ENCODE measurements at regions not wholly inside any gene's neighbourhood (a gene's known extent, or its start where the extent isn't known, plus 50 kb on each side); places are given as distances from the start of the nearest gene placed in this dataset.

DNA sequence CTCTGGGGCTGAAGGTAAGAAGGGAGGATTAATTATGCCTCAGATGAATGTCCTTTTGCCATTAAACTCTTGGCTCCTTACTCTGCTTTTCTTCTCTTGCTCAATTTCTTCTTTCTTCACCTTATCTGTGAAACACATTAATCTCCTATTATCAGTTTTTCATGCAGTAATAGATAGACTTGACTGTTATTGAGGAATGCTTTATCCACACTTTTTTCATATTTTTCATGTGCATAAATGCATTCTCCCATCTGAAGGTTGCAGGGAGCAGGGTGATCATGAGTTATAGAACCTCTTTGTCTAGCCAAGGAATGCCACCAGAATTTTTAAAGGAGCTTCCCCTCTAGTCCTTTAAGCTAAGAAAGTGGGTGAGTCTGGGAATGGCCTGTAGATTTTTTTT lies 66.4 kb upstream of the CD180 start:
- no peak overlapping the region for H3K4me2 ChIP-seq (ENCODE audit: insufficient read depth, low read length, poor library complexity, severe bottlenecking)
- H4K91ac ChIP-seq (ENCODE audit: low read depth, low read length, poor library complexity), result no peak overlapping the region
- no peak overlapping the region for H2BK5ac ChIP-seq (ENCODE audit: low read length)
- H2AFZ ChIP-seq (ENCODE audit: low read length), result no peak overlapping the region
- no peak overlapping the region for H3K4me3 ChIP-seq (ENCODE audit: low read length in 2 of 2)
- H3K36me3 ChIP-seq (replicated peaks in 1 of 2; ENCODE audit: control insufficient read depth in 2 of 2, insufficient read depth in 2 of 2, low read length in 2 of 2), result no peaks in the 10 kb centered on the region
- no peak overlapping the region for H3K14ac ChIP-seq (ENCODE audit: low read length)
- peaks cover 0 to 10% of the 10 kb centered on the region in 2 donors for H3K9me3 ChIP-seq (replicated peaks in 1 of 2; ENCODE audit: control insufficient read depth in 2 of 2, insufficient read depth in 1 of 2, low read depth in 1 of 2, low read length in 2 of 2)
- no peak overlapping the region for H3K9ac ChIP-seq (ENCODE audit: low read depth, low read length, poor library complexity)
- H3K23ac ChIP-seq (ENCODE audit: low read depth, low read length, poor library complexity), result no peak overlapping the region
- H2BK15ac ChIP-seq (ENCODE audit: low read length), result no peak overlapping the region
- no peak overlapping the region for H4K8ac ChIP-seq (ENCODE audit: low read depth, low read length)
- H2BK12ac ChIP-seq (ENCODE audit: low read length), result no peak overlapping the region
- H3K27ac ChIP-seq (replicated peaks; ENCODE audit: low read length), result no peak overlapping the region
- no peak overlapping the region for H2BK120ac ChIP-seq (ENCODE audit: low read depth, low read length)
- no peak overlapping the region for H3K18ac ChIP-seq (ENCODE audit: low read length)
- H3K27me3 ChIP-seq (ENCODE audit: control insufficient read depth in 3 of 3, insufficient read depth in 3 of 3, low read depth in 1 of 3, low read length in 3 of 3), result no peaks in the 10 kb centered on the region
- no peak for DNase-seq (ENCODE audit: low spot score)
- no peak overlapping the region for H3K4ac ChIP-seq (ENCODE audit: low read length)
- H3K79me1 ChIP-seq (ENCODE audit: low read depth, low read length), result no peaks in the 10 kb centered on the region
- H2AK5ac ChIP-seq (ENCODE audit: low read depth, low read length), result no peak overlapping the region
- peaks cover 5 to 8% of the 10 kb centered on the region in 2 donors for H3K4me1 ChIP-seq (ENCODE audit: control insufficient read depth in 2 of 2, insufficient read depth in 1 of 2, low read depth in 1 of 2, low read length in 2 of 2)

DNA sequence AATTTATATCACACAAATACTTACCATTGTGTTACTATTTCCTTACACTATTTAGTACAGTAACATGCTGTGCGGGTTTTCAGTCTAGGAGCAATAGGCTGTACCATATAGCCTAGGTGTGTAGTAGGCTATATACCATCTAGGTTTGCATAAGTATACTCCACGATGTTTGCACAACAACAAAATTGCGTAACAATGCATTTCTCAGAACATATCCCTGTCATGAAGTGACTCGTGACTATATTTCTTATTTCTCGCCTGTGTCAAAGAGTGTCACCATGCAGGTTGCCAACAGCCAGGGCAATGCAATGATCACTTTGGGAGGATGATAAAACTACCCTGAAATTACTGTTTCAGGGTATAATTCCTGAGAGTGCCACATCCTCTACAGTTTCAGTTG lies 65.6 kb upstream of the CD180 start:
- Histone ChIP-seq H3K79me1 (ENCODE audit: low read depth, low read length) (no peaks in the 10 kb centered on the region), H3K36me3 (replicated peaks in 1 of 2; ENCODE audit: control insufficient read depth in 2 of 2, insufficient read depth in 2 of 2, low read length in 2 of 2) (no peaks in the 10 kb centered on the region), H3K4ac (ENCODE audit: low read length) (no peak overlapping the region), H2AK5ac (ENCODE audit: low read depth, low read length) (no peak overlapping the region), H4K8ac (ENCODE audit: low read depth, low read length) (no peak overlapping the region), H2BK120ac (ENCODE audit: low read depth, low read length) (no peak overlapping the region), H2BK15ac (ENCODE audit: low read length) (no peak overlapping the region), H3K9me3 (replicated peaks in 1 of 2; ENCODE audit: control insufficient read depth in 2 of 2, insufficient read depth in 1 of 2, low read depth in 1 of 2, low read length in 2 of 2) (peaks cover 0 to 10% of the 10 kb centered on the region in 2 donors), H3K27me3 (ENCODE audit: control insufficient read depth in 3 of 3, insufficient read depth in 3 of 3, low read depth in 1 of 3, low read length in 3 of 3) (no peaks in the 10 kb centered on the region), H2AFZ (ENCODE audit: low read length) (no peak overlapping the region), H4K91ac (ENCODE audit: low read depth, low read length, poor library complexity) (no peak overlapping the region), H3K4me1 (ENCODE audit: control insufficient read depth in 2 of 2, insufficient read depth in 1 of 2, low read depth in 1 of 2, low read length in 2 of 2) (peaks cover 0 to under 1% of the 10 kb centered on the region in 2 donors), H3K27ac (replicated peaks; ENCODE audit: low read length) (no peak overlapping the region), H3K23ac (ENCODE audit: low read depth, low read length, poor library complexity) (no peak overlapping the region), H3K9ac (ENCODE audit: low read depth, low read length, poor library complexity) (no peak overlapping the region), H3K18ac (ENCODE audit: low read length) (no peak overlapping the region), H3K4me2 (ENCODE audit: insufficient read depth, low read length, poor library complexity, severe bottlenecking) (no peak overlapping the region), H2BK5ac (ENCODE audit: low read length) (no peak overlapping the region), H2BK12ac (ENCODE audit: low read length) (no peak overlapping the region), H3K4me3 (ENCODE audit: low read length in 2 of 2) (no peak overlapping the region), H3K14ac (ENCODE audit: low read length) (no peak overlapping the region)
- no peak for DNase-seq (ENCODE audit: low spot score)
- WGBS, 2 donors (ENCODE audit: extremely low coverage in 2 of 2, insufficient read length in 2 of 2, insufficient replicate concordance in 1 of 2), result no CpG with 5 or more reads among the region's 5 CpGs

DNA sequence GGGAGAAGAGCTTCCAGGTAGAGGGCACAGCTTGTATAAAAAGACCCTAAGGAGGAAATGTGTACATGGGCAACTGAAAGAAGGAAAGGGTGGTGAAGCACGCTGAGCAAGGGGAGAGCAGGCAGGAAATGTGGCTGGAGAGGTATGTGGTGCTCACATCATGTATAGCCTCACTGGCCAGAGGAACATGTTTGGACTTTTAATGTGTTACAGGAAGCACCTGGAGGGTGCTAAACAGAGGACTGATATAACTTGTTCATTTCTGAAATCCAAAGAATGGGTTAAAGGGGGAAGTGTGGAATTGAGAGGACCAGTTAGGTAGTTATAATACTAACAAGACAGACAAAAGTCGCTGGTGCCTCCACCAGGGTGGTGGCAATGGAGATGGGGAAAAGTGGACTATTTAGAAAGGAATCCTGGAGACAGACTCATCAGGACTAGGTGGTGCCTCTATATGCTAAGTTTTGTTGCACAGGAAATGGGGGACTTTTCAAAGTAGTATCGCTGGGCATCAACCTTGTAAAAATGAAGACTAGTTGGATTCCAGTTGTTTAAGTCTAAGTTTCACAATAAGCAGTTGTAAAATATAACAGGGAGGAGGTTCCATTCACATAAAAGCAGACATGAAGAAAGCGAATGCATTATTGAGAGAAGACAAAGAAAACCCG lies 63.1 kb upstream of the CD180 start:
- Histone ChIP-seq H2AK5ac (ENCODE audit: low read depth, low read length) (no peak overlapping the region), H2AFZ (ENCODE audit: low read length) (no peak overlapping the region), H3K9ac (ENCODE audit: low read depth, low read length, poor library complexity) (no peak overlapping the region), H3K14ac (ENCODE audit: low read length) (no peak overlapping the region), H4K8ac (ENCODE audit: low read depth, low read length) (no peak overlapping the region), H2BK5ac (ENCODE audit: low read length) (no peak overlapping the region), H3K27ac (replicated peaks; ENCODE audit: low read length) (no peak overlapping the region), H2BK120ac (ENCODE audit: low read depth, low read length) (no peak overlapping the region), H3K79me1 (ENCODE audit: low read depth, low read length) (no peaks in the 10 kb centered on the region), H3K18ac (ENCODE audit: low read length) (no peak overlapping the region), H3K27me3 (ENCODE audit: control insufficient read depth in 3 of 3, insufficient read depth in 3 of 3, low read depth in 1 of 3, low read length in 3 of 3) (no peaks in the 10 kb centered on the region), H3K4ac (ENCODE audit: low read length) (no peak overlapping the region), H3K4me2 (ENCODE audit: insufficient read depth, low read length, poor library complexity, severe bottlenecking) (no peak overlapping the region), H3K4me3 (ENCODE audit: low read length in 2 of 2) (no peak overlapping the region), H3K36me3 (replicated peaks in 1 of 2; ENCODE audit: control insufficient read depth in 2 of 2, insufficient read depth in 2 of 2, low read length in 2 of 2) (no peaks in the 10 kb centered on the region), H4K91ac (ENCODE audit: low read depth, low read length, poor library complexity) (no peak overlapping the region), H3K9me3 (replicated peaks in 1 of 2; ENCODE audit: control insufficient read depth in 2 of 2, insufficient read depth in 1 of 2, low read depth in 1 of 2, low read length in 2 of 2) (no peaks in the 10 kb centered on the region), H2BK12ac (ENCODE audit: low read length) (no peak overlapping the region), H2BK15ac (ENCODE audit: low read length) (no peak overlapping the region), H3K4me1 (ENCODE audit: control insufficient read depth in 2 of 2, insufficient read depth in 1 of 2, low read depth in 1 of 2, low read length in 2 of 2) (no peaks in the 10 kb centered on the region), H3K23ac (ENCODE audit: low read depth, low read length, poor library complexity) (no peak overlapping the region)
- WGBS, 2 donors (ENCODE audit: extremely low coverage in 2 of 2, insufficient read length in 2 of 2, insufficient replicate concordance in 1 of 2), result no CpG with 5 or more reads among the region's 5 CpGs
- DNase-seq (ENCODE audit: low spot score), result no peak

DNA sequence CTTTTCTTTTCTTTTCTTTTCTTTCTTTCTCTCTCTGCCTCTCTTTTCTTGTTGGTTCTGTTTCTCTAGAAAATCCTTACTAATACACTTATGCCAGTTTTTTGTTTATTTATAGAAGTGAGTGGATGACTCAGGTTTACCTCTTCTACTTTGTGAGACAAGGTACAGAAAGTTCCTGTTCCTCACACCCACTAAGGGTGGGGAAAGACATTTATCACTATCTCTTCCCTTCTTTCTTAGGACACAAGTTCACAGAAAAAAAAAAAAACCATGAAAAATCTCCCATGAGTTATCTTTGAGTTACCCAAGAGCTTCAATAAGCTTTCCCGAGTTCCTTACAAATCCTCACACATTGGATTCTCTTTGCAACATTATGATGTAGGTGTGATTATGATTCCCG lies 60.9 kb upstream of the CD180 start:
- DNase-seq (ENCODE audit: low spot score), result no peak
- Histone ChIP-seq H4K91ac (ENCODE audit: low read depth, low read length, poor library complexity) (no peak overlapping the region), H3K18ac (ENCODE audit: low read length) (no peak overlapping the region), H3K27me3 (ENCODE audit: control insufficient read depth in 3 of 3, insufficient read depth in 3 of 3, low read depth in 1 of 3, low read length in 3 of 3) (no peaks in the 10 kb centered on the region), H3K79me1 (ENCODE audit: low read depth, low read length) (no peaks in the 10 kb centered on the region), H3K36me3 (replicated peaks in 1 of 2; ENCODE audit: control insufficient read depth in 2 of 2, insufficient read depth in 2 of 2, low read length in 2 of 2) (no peaks in the 10 kb centered on the region), H2AFZ (ENCODE audit: low read length) (no peak overlapping the region), H3K4me1 (ENCODE audit: control insufficient read depth in 2 of 2, insufficient read depth in 1 of 2, low read depth in 1 of 2, low read length in 2 of 2) (peaks cover 0 to 1% of the 10 kb centered on the region in 2 donors), H3K14ac (ENCODE audit: low read length) (no peak overlapping the region), H3K4ac (ENCODE audit: low read length) (no peak overlapping the region), H3K9ac (ENCODE audit: low read depth, low read length, poor library complexity) (no peak overlapping the region), H2BK15ac (ENCODE audit: low read length) (no peak overlapping the region), H3K23ac (ENCODE audit: low read depth, low read length, poor library complexity) (no peak overlapping the region), H3K27ac (replicated peaks; ENCODE audit: low read length) (no peak overlapping the region), H3K9me3 (replicated peaks in 1 of 2; ENCODE audit: control insufficient read depth in 2 of 2, insufficient read depth in 1 of 2, low read depth in 1 of 2, low read length in 2 of 2) (peaks cover 0 to 4% of the 10 kb centered on the region in 2 donors), H3K4me3 (ENCODE audit: low read length in 2 of 2) (no peak overlapping the region), H2AK5ac (ENCODE audit: low read depth, low read length) (no peak overlapping the region), H2BK5ac (ENCODE audit: low read length) (no peak overlapping the region), H3K4me2 (ENCODE audit: insufficient read depth, low read length, poor library complexity, severe bottlenecking) (no peak overlapping the region), H2BK120ac (ENCODE audit: low read depth, low read length) (no peak overlapping the region), H4K8ac (ENCODE audit: low read depth, low read length) (no peak overlapping the region), H2BK12ac (ENCODE audit: low read length) (no peak overlapping the region)
- no CpG with 5 or more reads among the region's 2 CpGs for WGBS, 2 donors (ENCODE audit: extremely low coverage in 2 of 2, insufficient read length in 2 of 2, insufficient replicate concordance in 1 of 2)
